Skeletal muscle cell (primary cell): ENCODE measurements at regions not wholly inside any gene's neighbourhood (a gene's known extent, or its start where the extent isn't known, plus 50 kb on each side); places are given as distances from the start of the nearest gene placed in this dataset.

ENCODE experiments used
- DNase-seq: peaks from one replicate; pipeline ENCODE4 v3.0.0-alpha.2; 2010; ENCODE audit warnings: low read depth
- H3K4me3 ChIP-seq: 2 replicates; pipeline ENCODE4 v1.5.1; 2011; ENCODE audit warnings: low read depth, mild to moderate bottlenecking, control low read depth, low read length, moderate library complexity

GRCh38 chr20:57941604-57942381 is 232.0 kb upstream of the PMEPA1 start:
- no peak overlapping the region for H3K4me3 ChIP-seq
- no peak for DNase-seq

GRCh38 chr20:57940868-57941522 is 231.2 kb upstream of the PMEPA1 start:
- DNase-seq, result no peak
- no peak overlapping the region for H3K4me3 ChIP-seq

GRCh38 chr20:57940376-57940775 is 230.6 kb upstream of the PMEPA1 start:
- H3K4me3 ChIP-seq, result no peak overlapping the region
- no peak for DNase-seq

- DNase-seq, result no peak
- H3K4me3 ChIP-seq, result no peak overlapping the region
These were observed 229.7 kb upstream of the PMEPA1 start for GRCh38 chr20:57939499-57939898.

- DNase-seq, result no peak
- H3K4me3 ChIP-seq, result no peak overlapping the region
These were observed 228.6 kb upstream of the PMEPA1 start for GRCh38 chr20:57938158-57939108.

GRCh38 chr20:57936636-57937385 is 227.0 kb upstream of the PMEPA1 start:
- DNase-seq, result no peak
- no peak overlapping the region for H3K4me3 ChIP-seq

GRCh38 chr20:57934913-57935312 is 225.1 kb upstream of the PMEPA1 start:
- no peak for DNase-seq
- no peak overlapping the region for H3K4me3 ChIP-seq

GRCh38 chr20:57934007-57934805 is 224.4 kb upstream of the PMEPA1 start:
- H3K4me3 ChIP-seq, result no peak overlapping the region
- no peak for DNase-seq

- H3K4me3 ChIP-seq, result no peak overlapping the region
- no peak for DNase-seq
These were observed 222.5 kb upstream of the PMEPA1 start for GRCh38 chr20:57932227-57932864.

- DNase-seq, result no peak
- no peak overlapping the region for H3K4me3 ChIP-seq
These were observed 220.5 kb upstream of the PMEPA1 start for GRCh38 chr20:57930351-57930750.

- no peak overlapping the region for H3K4me3 ChIP-seq
- DNase-seq, result no peak
These were observed 218.6 kb upstream of the PMEPA1 start for GRCh38 chr20:57928181-57928967.

- DNase-seq, result no peak
- H3K4me3 ChIP-seq, result no peak overlapping the region
These were observed 217.6 kb upstream of the PMEPA1 start for GRCh38 chr20:57927376-57927775.

- DNase-seq, result no peak
- no peak overlapping the region for H3K4me3 ChIP-seq
These were observed 212.9 kb upstream of the PMEPA1 start for GRCh38 chr20:57922706-57923105.

- H3K4me3 ChIP-seq, result no peak overlapping the region
- DNase-seq, result no peak
These were observed 212.3 kb upstream of the PMEPA1 start for GRCh38 chr20:57922083-57922482.

- no peak for DNase-seq
These were observed 211.9 kb upstream of the PMEPA1 start for GRCh38 chr20:57921676-57922075.

GRCh38 chr20:57920971-57921370 is 211.2 kb upstream of the PMEPA1 start:
- DNase-seq, result no peak
- H3K4me3 ChIP-seq, result no peak overlapping the region

More at GRCh38 chr20:57921676-57922075, 211.9 kb upstream of the PMEPA1 start:
- no peak overlapping the region for H3K4me3 ChIP-seq

GRCh38 chr20:57919049-57919448 is 209.2 kb upstream of the PMEPA1 start:
- no peak overlapping the region for H3K4me3 ChIP-seq
- no peak for DNase-seq
